EH (cell line): ENCODE measurements at regions not wholly inside any gene's neighbourhood (a gene's known extent, or its start where the extent isn't known, plus 50 kb on each side); places are given as distances from the start of the nearest gene placed in this dataset.
"Not testable (repeated sequence)": the region's sequence is repeated elsewhere in the genome, so short reads cannot be mapped to it uniquely, and the experiment has no call there.

Experiments used
- DNase-seq: peaks from one replicate; pipeline ENCODE4 v3.0.0-alpha.2; 2015; ENCODE audit warnings: low read depth

GRCh38 chr11:34754171-34754823 lies 133.4 kb downstream of the EHF start:
- no peak for DNase-seq

- DNase-seq: no peak
These were observed 130.0 kb downstream of the EHF start for GRCh38 chr11:34750692-34751405.

GRCh38 chr11:34749666-34750659 lies 129.1 kb downstream of the EHF start:
- peak; percentile 54 for DNase-seq

GRCh38 chr11:34748036-34748435 lies 127.1 kb downstream of the EHF start:
- no peak for DNase-seq

- DNase-seq: no peak
These were observed 126.4 kb downstream of the EHF start for GRCh38 chr11:34747251-34747650.

- no peak for DNase-seq
These were observed 124.3 kb downstream of the EHF start for GRCh38 chr11:34745195-34745594.

GRCh38 chr11:34744511-34744910 lies 123.6 kb downstream of the EHF start:
- DNase-seq: no peak

GRCh38 chr11:34738237-34738636 lies 117.3 kb downstream of the EHF start:
- DNase-seq: no peak

GRCh38 chr11:34732831-34733230 lies 111.9 kb downstream of the EHF start:
- no peak for DNase-seq

- no peak for DNase-seq
These were observed 110.7 kb downstream of the EHF start for GRCh38 chr11:34731603-34732002.

- DNase-seq: no peak
These were observed 109.8 kb downstream of the EHF start for GRCh38 chr11:34730544-34731295.

- DNase-seq: no peak
These were observed 107.7 kb downstream of the EHF start for GRCh38 chr11:34728609-34729008.

GRCh38 chr11:34727228-34727737 lies 106.4 kb downstream of the EHF start:
- no peak for DNase-seq

- DNase-seq: no peak
These were observed 104.1 kb downstream of the EHF start for GRCh38 chr11:34724973-34725372.

GRCh38 chr11:34721646-34722045 lies 100.8 kb downstream of the EHF start:
- no peak for DNase-seq

GRCh38 chr11:34719303-34719848 lies 98.5 kb downstream of the EHF start:
- DNase-seq: no peak

GRCh38 chr11:34713631-34714030 lies 92.7 kb downstream of the EHF start:
- DNase-seq: not testable (repeated sequence)
